Right lobe of liver (tissue), 6 donors: ENCODE measurements at regions not wholly inside any gene's neighbourhood (a gene's known extent, or its start where the extent isn't known, plus 50 kb on each side); places are given as distances from the start of the nearest gene placed in this dataset.

Experiments
- ATAC-seq, 4 donors: fragments of 200-7000 bp; cut with Tn5 transposase; one replicate each; pipeline ENCODE4 v1.9.1; 2020; ENCODE audit warnings: mild to moderate bottlenecking in 4 of 4, moderate library complexity in 4 of 4
- DNase-seq, 3 donors: peaks; one replicate each; pipeline ENCODE4 v3.0.0-alpha.2; 2020
- H3K27ac ChIP-seq, 3 donors: fragments of 200-600 bp; one replicate each; pipeline ENCODE4 v1.8.0; 2022
- H3K27me3 ChIP-seq, 2 donors: fragments of 200-600 bp; one replicate each; pipeline ENCODE4 v1.8.0; 2022
- H3K36me3 ChIP-seq, 4 donors: fragments of 200-600 bp; sonication (generic) in 1 of 4; one replicate each; pipeline versions ENCODE4 v1.5.1 to v1.8.0; 2017 to 2022; ENCODE audit warnings: control low read depth in 1 of 4
- H3K4me1 ChIP-seq, 4 donors: fragments of 200-600 bp; sonication (generic) in 1 of 4; one replicate each; pipeline versions ENCODE4 v1.5.1 to v1.8.0; 2017 to 2022; ENCODE audit warnings: control low read depth in 1 of 4
- H3K4me3 ChIP-seq, 3 donors: fragments of 200-600 bp; one replicate each; pipeline ENCODE4 v1.8.0; 2022
- H3K9me3 ChIP-seq, 4 donors: fragments of 200-600 bp; sonication (generic) in 1 of 4; one replicate each; pipeline versions ENCODE4 v1.5.1 to v1.8.0; 2017 to 2022; ENCODE audit warnings: control low read depth in 1 of 4
- CTCF ChIP-seq, 4 donors: fragments of 200-600 bp in 3 of 4; fragments of 450-650 bp in 1 of 4; IDR thresholded peaks; one replicate each; pipeline versions ENCODE4 v1.5.1 to v1.8.0; 2016 to 2022; ENCODE audit warnings: antibody characterized with exemption in 4 of 4, mild to moderate bottlenecking in 2 of 4
- POLR2A ChIP-seq: fragments of 450-650 bp; IDR thresholded peaks from one replicate; pipeline ENCODE4 v1.6.1; 2017; ENCODE audit warnings: antibody characterized with exemption, mild to moderate bottlenecking
- WGBS: methylation state at CpG from one replicate; pipeline ENCODE4 v1.1.6; 2018; ENCODE audit warnings: low coverage, low lambda C conversion rate; ENCODE audit not compliant: insufficient coverage; ENCODE audit errors: missing lambda C conversion rate; 5-methylcytosine and 5-hydroxymethylcytosine counted together
- intact Hi-C, 2 donors: fragments of 100-400 bp; cut with DNase I; formaldehyde crosslinking; loops; one replicate each; pipeline versions ENCODE4 v1.11.2 to v1.14.1; 2022
- donor health status: DM: no; HTN: yes; CAD: no.
- donor health status: DM: no; HTN: no; CAD: no.
- donor health status: DM: no; HTN: no; CAD: no.
- donor health status: DM: no; HTN: yes; CAD: no.
- donor health status: DM: no; HTN: yes; CAD: no.

- WGBS, result 76% methylated on average over 2 of the region's 18 CpGs
Measured at GRCh38 chr6:170186941-170187668, 103.8 kb downstream of the DLL1 start.

DNA sequence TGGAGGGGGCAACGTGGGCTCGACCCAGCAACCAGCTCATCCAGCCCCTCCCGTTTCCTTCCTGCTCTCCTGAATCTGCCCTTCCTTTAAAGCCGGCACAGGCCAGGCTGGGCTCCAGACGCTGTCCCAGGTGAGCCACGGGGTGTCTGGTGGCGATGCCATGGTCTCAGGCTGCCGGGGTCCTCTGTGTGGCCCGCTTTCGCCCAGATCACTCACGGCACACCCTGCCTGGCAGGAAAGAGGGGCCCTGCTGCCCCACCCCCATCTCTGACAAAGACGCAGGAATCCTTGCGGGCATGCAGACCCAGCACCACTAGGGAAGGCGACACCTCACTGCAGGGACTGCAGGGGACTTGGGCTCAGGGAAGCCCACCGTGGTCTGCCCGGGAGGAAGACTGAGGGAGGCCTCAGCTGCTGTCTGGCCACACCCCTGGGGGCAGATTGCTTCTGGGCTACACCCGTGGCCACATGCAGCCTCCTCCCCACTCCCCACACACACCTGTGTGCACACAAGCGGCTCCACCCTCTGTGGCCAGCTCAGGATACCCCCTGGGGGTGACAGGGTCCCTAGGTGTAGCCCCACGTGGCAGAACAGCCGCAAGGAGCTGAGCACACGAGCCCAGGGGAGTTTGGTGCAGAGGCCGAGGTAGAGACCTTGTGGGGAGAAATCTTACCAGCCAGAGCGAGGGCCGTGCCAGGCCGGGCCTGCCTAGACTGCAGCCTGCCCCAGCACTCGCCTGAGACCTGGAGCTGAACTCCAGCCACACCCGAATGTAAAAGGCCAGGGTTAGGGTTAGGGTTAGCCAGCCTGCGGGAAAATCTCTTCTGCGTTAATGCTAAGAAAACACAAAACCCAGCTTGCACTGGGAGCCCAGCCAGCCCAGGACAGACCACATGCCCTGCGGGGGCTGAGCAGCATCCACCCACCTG lies 104.6 kb downstream of the DLL1 start:
- no peaks in the 10 kb centered on the region for H3K36me3 ChIP-seq
- TF ChIP-seq CTCF (IDR thresholded peaks at IDR 0.05), result no peak
- TF ChIP-seq POLR2A, result no peak
- WGBS, result 83% methylated on average over 1 of the region's 30 CpGs
- H3K27me3 ChIP-seq, result no peaks in the 10 kb centered on the region
- intact Hi-C loops, result no loop called here
- no peaks in the 10 kb centered on the region for H3K9me3 ChIP-seq
- no peak overlapping the region for H3K4me3 ChIP-seq
- DNase-seq (peak in 1 of 3 donors; percentile 34), ATAC-seq (no peak)
- H3K27ac ChIP-seq, result no peak overlapping the region
- H3K4me1 ChIP-seq, result no peaks in the 10 kb centered on the region

More at GRCh38 chr6:170186941-170187668, 103.8 kb downstream of the DLL1 start:
- DNase-seq (peak in 1 of 3 donors; percentile 32), ATAC-seq (no peak)
- Histone ChIP-seq H3K27ac (no peak overlapping the region), H3K4me3 (no peak overlapping the region), H3K27me3 (no peaks in the 10 kb centered on the region), H3K4me1 (no peaks in the 10 kb centered on the region), H3K36me3 (no peaks in the 10 kb centered on the region), H3K9me3 (no peaks in the 10 kb centered on the region)
- intact Hi-C loops, result no loop called here
- TF ChIP-seq POLR2A (no peak), CTCF (IDR thresholded peaks at IDR 0.05) (no peak)

DNA sequence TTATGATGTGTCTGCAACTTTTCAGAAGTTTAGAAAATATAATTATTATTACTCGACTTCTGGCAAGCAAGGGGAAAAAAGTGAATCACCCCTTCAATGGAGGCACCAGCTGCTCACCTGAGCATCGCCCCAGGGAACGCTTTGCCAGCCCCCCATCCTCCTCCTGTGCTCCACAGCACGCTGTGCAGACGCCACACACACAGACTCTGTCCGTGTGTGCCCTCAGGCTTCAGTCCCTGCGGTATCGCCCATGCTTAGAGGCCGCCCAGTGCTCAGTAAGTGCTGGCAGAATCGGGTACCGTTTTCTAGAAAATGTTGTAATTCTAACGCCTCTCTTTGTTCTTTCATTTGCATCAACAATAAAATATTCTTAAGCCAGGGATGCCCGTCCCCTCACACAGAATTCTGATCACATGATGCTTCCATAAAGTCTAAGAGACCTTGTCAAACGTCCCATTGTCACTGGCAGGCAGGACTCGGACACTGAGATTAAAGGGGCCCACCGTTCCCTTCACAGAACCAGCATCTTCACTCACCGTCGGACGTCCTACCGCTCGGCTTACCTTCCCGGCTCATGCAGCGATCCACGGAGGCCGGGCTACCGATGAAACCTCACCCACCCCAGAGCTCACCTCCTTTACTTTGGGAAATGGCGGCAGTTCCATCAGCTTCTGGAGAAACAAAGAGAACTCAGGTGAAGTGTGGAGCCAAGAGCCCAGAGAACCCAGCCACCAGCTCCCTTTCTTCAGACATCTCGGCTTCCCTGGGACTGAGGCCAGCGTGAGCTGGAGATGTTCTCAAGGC lies 105.5 kb downstream of the DLL1 start:
- Histone ChIP-seq H3K4me1 (no peaks in the 10 kb centered on the region), H3K27me3 (no peaks in the 10 kb centered on the region), H3K36me3 (no peaks in the 10 kb centered on the region), H3K27ac (no peak overlapping the region), H3K9me3 (no peaks in the 10 kb centered on the region), H3K4me3 (no peak overlapping the region)
- intact Hi-C loops, result no loop called here
- no peak for TF ChIP-seq CTCF (IDR thresholded peaks at IDR 0.05)
- TF ChIP-seq POLR2A, result no peak
- no peak for DNase-seq
- no peak for ATAC-seq
- 73% methylated on average over 22 of the region's 29 CpGs for WGBS

DNA sequence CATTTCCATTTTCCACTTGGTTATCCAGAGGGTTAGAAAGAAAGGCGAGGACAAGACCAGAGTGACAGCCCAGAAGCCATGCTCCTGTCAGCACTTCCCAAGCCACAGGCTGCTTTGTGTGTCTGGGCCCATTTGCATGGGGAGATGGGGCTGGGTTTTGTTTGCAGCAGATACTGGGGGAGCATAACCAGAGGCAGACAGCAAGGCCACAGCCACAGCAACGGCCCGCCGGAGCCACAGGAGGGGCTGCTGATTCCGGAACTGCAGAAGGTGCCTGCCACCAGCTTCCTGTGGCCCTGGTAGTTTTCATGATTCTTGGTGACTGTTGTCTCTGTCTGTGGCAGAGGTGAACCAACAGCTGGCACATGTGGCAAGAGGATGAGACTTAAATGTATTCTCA lies 106.6 kb downstream of the DLL1 start:
- H3K27me3 ChIP-seq, result no peaks in the 10 kb centered on the region
- peaks cover 0 to 8% (median 4%) of the 10 kb centered on the region in 4 donors for H3K4me1 ChIP-seq
- no peak overlapping the region for H3K27ac ChIP-seq
- intact Hi-C loops, result no loop called here
- TF ChIP-seq CTCF (IDR thresholded peaks at IDR 0.05) (no peak), POLR2A (no peak)
- H3K36me3 ChIP-seq, result no peaks in the 10 kb centered on the region
- ATAC-seq, result no peak
- H3K9me3 ChIP-seq, result no peaks in the 10 kb centered on the region
- DNase-seq, result no peak
- no peak overlapping the region for H3K4me3 ChIP-seq
- 62% methylated on average over 5 of the region's 5 CpGs for WGBS
